T-helper 2 cell (primary cell): ENCODE measurements at regions not wholly inside any gene's neighbourhood (a gene's known extent, or its start where the extent isn't known, plus 50 kb on each side); places are given as distances from the start of the nearest gene placed in this dataset.

ENCODE experiments used
- DNase-seq, 5 experiments: peaks; one replicate each; pipeline versions ENCODE4 v3.0.0 to v3.0.0-alpha.2; 2012 to 2022

- no peak for DNase-seq
Observed at GRCh38 chr12:105975351-105975750, 163.4 kb downstream of the NUAK1 start.

- no peak for DNase-seq
Observed at GRCh38 chr12:105977236-105977635, 161.5 kb downstream of the NUAK1 start.

- DNase-seq: no peak
Observed at GRCh38 chr12:105977652-105978051, 161.1 kb downstream of the NUAK1 start.

- DNase-seq: no peak
Observed at GRCh38 chr12:105978276-105978675, 160.5 kb downstream of the NUAK1 start.

GRCh38 chr12:105978686-105979085 is 160.1 kb downstream of the NUAK1 start:
- no peak for DNase-seq

GRCh38 chr12:105980085-105980484 is 158.7 kb downstream of the NUAK1 start:
- DNase-seq: no peak

- DNase-seq: no peak
Observed at GRCh38 chr12:105980533-105980932, 158.2 kb downstream of the NUAK1 start.

GRCh38 chr12:105982022-105982421 is 156.7 kb downstream of the NUAK1 start:
- DNase-seq: no peak

- no peak for DNase-seq
Observed at GRCh38 chr12:105983622-105984320, 155.0 kb downstream of the NUAK1 start.

GRCh38 chr12:105985383-105985782 is 153.4 kb downstream of the NUAK1 start:
- DNase-seq: no peak

- no peak for DNase-seq
Observed at GRCh38 chr12:105986779-105987684, 151.7 kb downstream of the NUAK1 start.

GRCh38 chr12:105987685-105988035 is 151.1 kb downstream of the NUAK1 start:
- DNase-seq: no peak

GRCh38 chr12:105992849-105993740 is 145.7 kb downstream of the NUAK1 start:
- DNase-seq: no peak

- no peak for DNase-seq
Observed at GRCh38 chr12:105993766-105994555, 144.8 kb downstream of the NUAK1 start.

- no peak for DNase-seq
Observed at GRCh38 chr12:105995961-105996431, 142.8 kb downstream of the NUAK1 start.

GRCh38 chr12:105998561-105998960 is 140.2 kb downstream of the NUAK1 start:
- no peak for DNase-seq

GRCh38 chr12:106000382-106001104 is 138.2 kb downstream of the NUAK1 start:
- no peak for DNase-seq

GRCh38 chr12:106001105-106001836 is 137.5 kb downstream of the NUAK1 start:
- DNase-seq: no peak

- no peak for DNase-seq
Observed at GRCh38 chr12:106001837-106002218, 136.9 kb downstream of the NUAK1 start.

GRCh38 chr12:106003297-106003696 is 135.5 kb downstream of the NUAK1 start:
- DNase-seq: no peak

- DNase-seq: no peak
Observed at GRCh38 chr12:106004289-106004688, 134.5 kb downstream of the NUAK1 start.
